ENCODE measurements at regions not wholly inside any gene's neighbourhood (a gene's known extent, or its start where the extent isn't known, plus 50 kb on each side); places are given as distances from the start of the nearest gene placed in this dataset.

DNA sequence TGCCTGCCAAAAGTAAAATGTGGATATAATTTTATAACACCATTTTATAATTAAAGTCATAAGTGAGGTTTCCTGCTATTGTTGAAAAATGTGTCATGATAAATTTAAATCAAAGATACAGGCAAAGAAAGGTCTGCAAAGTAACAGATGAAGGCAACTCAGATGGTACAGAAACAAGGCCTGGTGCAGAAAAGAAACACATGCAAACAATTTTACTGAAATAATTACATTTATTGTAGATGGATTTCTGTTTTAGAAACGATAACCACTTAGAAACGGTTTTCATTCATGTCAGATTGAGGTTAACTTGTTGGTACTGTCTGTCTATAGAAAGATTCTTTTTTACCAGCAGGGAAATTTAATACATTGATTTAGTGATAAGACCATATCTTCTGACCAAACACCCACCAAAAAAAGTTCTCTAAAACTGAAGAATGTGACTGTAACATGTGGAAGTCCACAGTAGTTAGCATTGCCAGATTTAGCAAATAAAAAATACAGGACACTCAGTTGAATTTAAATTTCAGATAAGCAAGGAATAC is 105.5 kb upstream of the FERMT1 start:
- DNase-seq (no peak), ATAC-seq (no peak)

GRCh38 chr20:6213311-6213710 is 90.5 kb upstream of the FERMT1 start:
- no peak for ATAC-seq

GRCh38 chr20:6212903-6213302 is 90.1 kb upstream of the FERMT1 start:
- DNase-seq (no peak), ATAC-seq (no peak)

More at GRCh38 chr20:6213311-6213710, 90.5 kb upstream of the FERMT1 start:
- no peak for DNase-seq

DNA sequence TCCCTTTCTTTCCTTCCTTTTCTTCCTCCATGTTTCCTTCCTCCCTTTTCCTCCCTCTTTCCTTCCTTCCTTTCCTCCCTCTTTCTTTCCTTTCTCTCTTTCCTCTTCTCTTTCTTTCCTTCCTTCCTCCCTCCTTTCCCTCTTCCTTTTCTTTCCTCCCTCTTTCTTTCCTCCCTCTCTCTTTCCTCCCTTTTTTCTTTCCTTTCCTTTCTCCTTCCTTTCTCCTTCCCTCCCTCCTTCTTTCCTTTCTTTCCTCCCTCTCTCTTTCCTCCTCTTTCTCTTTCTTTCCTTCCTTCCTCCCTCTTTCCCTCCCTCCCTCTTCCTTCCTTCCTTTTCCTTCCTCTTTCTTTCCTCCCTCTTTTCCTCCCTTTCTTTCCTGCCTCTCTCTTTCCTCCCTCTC is 86.3 kb upstream of the FERMT1 start:
- ATAC-seq (no peak), DNase-seq (no peak)

- no peak for DNase-seq
- ATAC-seq, result no peak
These were observed 77.3 kb upstream of the FERMT1 start for GRCh38 chr20:6200092-6200491.

DNA sequence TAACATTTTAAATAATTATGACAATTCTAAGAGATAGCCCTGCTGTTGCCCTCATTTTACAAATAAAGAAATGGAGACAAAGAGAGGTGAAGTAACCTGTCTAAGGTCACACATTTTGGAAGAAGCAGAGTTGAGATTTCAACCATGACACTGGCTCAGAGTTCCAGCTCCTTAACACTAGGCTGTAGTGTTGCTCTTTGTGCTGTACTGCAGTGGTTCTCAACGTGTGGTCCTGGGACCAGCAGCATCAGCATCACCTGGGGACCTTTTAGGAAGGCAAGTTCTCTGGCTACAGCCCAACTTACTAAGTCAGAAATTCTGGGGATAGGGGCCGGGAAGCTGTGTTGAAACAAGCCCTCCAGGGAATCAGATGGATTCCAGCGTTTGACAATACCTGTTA is 62.4 kb upstream of the FERMT1 start:
- no peak for DNase-seq
- ATAC-seq, result no peak

DNA sequence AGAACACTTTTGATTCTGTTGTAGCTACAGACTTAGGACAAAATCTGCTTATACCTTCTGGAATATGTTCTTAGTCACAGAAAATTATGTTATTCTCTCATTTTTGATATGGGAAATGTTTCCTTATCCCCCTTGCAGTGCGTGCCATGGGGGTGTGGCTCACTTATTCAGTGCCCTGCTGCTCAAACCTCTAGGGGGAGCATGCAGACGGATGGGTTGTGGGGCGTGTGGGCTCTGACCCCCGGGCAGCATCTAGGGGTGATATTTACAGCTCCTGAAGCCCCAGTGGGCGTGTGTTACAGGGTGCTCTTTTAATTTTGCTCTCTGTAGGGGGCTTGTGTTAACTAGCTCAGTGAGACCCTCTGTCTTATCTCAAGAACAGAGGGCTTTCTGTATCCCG is 61.3 kb upstream of the FERMT1 start:
- DNase-seq (no peak), ATAC-seq (no peak)

- ATAC-seq, result no peak
- DNase-seq, result no peak
These were observed 57.7 kb upstream of the FERMT1 start for GRCh38 chr20:6180531-6180930.

DNA sequence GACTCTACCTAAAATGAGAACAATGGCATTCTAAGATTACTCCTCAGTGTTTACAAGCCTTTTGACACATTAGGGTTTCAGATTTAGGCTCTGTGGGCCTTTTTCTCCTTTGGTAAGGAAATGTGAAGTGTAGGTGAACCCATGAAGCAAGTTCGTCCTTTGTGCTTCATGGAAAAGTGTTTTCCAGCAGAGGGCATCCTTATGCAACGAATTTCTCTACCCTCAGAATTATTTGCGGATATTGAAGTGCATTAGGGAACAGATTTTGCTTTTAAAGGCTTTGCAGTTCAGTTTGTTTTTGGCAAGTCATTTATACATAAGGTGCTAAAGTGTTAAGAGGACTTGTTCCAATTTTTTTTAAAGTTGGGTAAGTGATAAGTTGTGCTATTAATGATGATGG is 55.7 kb upstream of the FERMT1 start:
- no peak for DNase-seq
- no peak for ATAC-seq

DNA sequence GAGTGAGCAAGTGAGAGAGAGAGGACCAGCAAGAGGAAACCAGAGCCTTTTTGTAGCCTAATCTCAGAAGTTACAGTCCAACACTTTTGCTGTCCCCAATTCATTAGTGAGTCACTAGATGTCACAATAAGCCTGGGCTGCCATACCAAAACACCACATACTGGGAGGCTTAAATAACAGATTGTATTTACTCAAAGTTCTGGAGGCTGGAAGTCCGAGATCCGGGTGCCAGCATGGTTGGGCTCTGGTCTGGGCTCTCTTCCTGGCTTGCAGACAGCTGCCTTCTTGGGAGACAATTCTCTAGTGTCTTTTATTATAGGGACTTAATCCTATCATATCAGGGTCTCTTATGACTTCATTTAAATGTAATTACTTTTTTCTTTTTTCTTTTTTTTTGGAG is 50.7 kb upstream of the FERMT1 start:
- no peak for DNase-seq

More for the DNA sequence above, 50.7 kb upstream of the FERMT1 start:
- ATAC-seq, result no peak
